SK-N-SH (cell line): ENCODE measurements at regions not wholly inside any gene's neighbourhood (a gene's known extent, or its start where the extent isn't known, plus 50 kb on each side); places are given as distances from the start of the nearest gene placed in this dataset.
"Not testable (repeated sequence)": the region's sequence is repeated elsewhere in the genome, so short reads cannot be mapped to it uniquely, and the experiment has no call there.

Experiments used
- CTCF ChIA-PET: fragments of 300-600, 350-600 bp; formaldehyde crosslinking; extraction: SDS; loops from one replicate; lab custom pipeline; 2021; lab: Yijun Ruan, JAX
- POLR2A ChIA-PET: fragments of 350-600 bp; sonication (Branson Sonifier 250); formaldehyde crosslinking; extraction: SDS; loops from one replicate; lab custom pipeline; 2020; ENCODE audit warnings: antibody characterized with exemption, inconsistent platforms; lab: Yijun Ruan, JAX
- DNase-seq: peaks from one replicate; pipeline ENCODE4 v3.0.0; 2012
- H2AFZ ChIP-seq: fragments of 200-600 bp; sonication (generic); 2 replicates; pipeline ENCODE4 v1.8.1; 2016; ENCODE audit warnings: antibody characterized with exemption, mild to moderate bottlenecking, low read depth
- H3F3A ChIP-seq: fragments of 200-600 bp; sonication (generic); replicated peaks from 2 replicates; pipeline ENCODE3; 2016; ENCODE audit warnings: antibody characterized with exemption, mild to moderate bottlenecking; ENCODE audit not compliant: insufficient read depth
- H3K27ac ChIP-seq, 2 experiments: fragments of 200-500 bp in 1 of 2; fragments of 200-600 bp in 1 of 2; sonication (Bioruptor generic) in 1 of 2; sonication (generic), shearing (Covaris generic) in 1 of 2; 2 replicates each; pipeline versions ENCODE4 v1.5.1 to v1.6.1; 2014 to 2016; ENCODE audit warnings: low read depth in 2 of 2, inconsistent platforms in 1 of 2, low read length in 1 of 2, mild to moderate bottlenecking in 1 of 2, mixed read lengths in 1 of 2
- H3K27me3 ChIP-seq: fragments of 200-600 bp; sonication (generic), shearing (Covaris generic); 2 replicates; pipeline ENCODE4 v1.6.1; 2016; ENCODE audit warnings: mixed run types; ENCODE audit not compliant: insufficient read depth
- H3K36me3 ChIP-seq, 2 experiments: fragments of 200-500 bp in 1 of 2; fragments of 200-600 bp in 1 of 2; sonication (Bioruptor generic) in 1 of 2; sonication (generic) in 1 of 2; replicated peaks in 1 of 2; 2 replicates each; pipeline versions ENCODE3 to v1.5.1; 2014 to 2016; ENCODE audit warnings: low read length in 1 of 2, mild to moderate bottlenecking in 1 of 2; ENCODE audit not compliant: insufficient read depth in 2 of 2, control insufficient read depth in 1 of 2
- H3K4me1 ChIP-seq, 2 experiments: fragments of 200-500 bp in 1 of 2; fragments of 200-600 bp in 1 of 2; sonication (Bioruptor generic) in 1 of 2; sonication (generic), shearing (Covaris generic) in 1 of 2; 2 replicates each; pipeline versions ENCODE4 v1.5.1 to v1.6.1; 2014 to 2016; ENCODE audit warnings: low read depth in 1 of 2, low read length in 1 of 2, mixed run types in 1 of 2; ENCODE audit not compliant: insufficient read depth in 2 of 2, control insufficient read depth in 1 of 2
- H3K4me2 ChIP-seq: fragments of 200-600 bp; sonication (generic), shearing (Covaris generic); 2 replicates; pipeline ENCODE4 v1.6.1; 2017; ENCODE audit warnings: mixed run types
- H3K4me3 ChIP-seq, 2 experiments: fragments of 200-500 bp in 1 of 2; fragments of 200-600 bp in 1 of 2; sonication (Bioruptor generic) in 1 of 2; sonication (generic), shearing (Covaris generic) in 1 of 2; 2 replicates each; pipeline versions ENCODE4 v1.5.1 to v1.8.1; 2014 to 2016; ENCODE audit warnings: low read depth in 2 of 2, inconsistent platforms in 1 of 2, low read length in 1 of 2, mild to moderate bottlenecking in 1 of 2, mixed read lengths in 1 of 2, moderate library complexity in 1 of 2
- H3K79me2 ChIP-seq: fragments of 200-600 bp; sonication (generic); 2 replicates; pipeline ENCODE4 v1.8.1; 2017; ENCODE audit warnings: mild to moderate bottlenecking; ENCODE audit not compliant: insufficient read depth
- H3K9ac ChIP-seq: fragments of 200-600 bp; sonication (generic); 2 replicates; pipeline ENCODE4 v1.6.1; 2017; ENCODE audit warnings: mixed run types
- H3K9me2 ChIP-seq: fragments of 200-600 bp; sonication (generic); 2 replicates; pipeline ENCODE4 v1.6.1; 2017; ENCODE audit warnings: mixed run types
- H3K9me3 ChIP-seq: fragments of 200-600 bp; sonication (generic); 2 replicates; pipeline ENCODE4 v1.6.1; 2017; ENCODE audit warnings: mixed run types, mild to moderate bottlenecking, moderate library complexity
- H4K20me1 ChIP-seq: fragments of 200-600 bp; sonication (generic); 2 replicates; pipeline ENCODE4 v1.6.1; 2017; ENCODE audit warnings: mild to moderate bottlenecking, mixed run types; ENCODE audit not compliant: insufficient read depth
- CHD2 ChIP-seq: fragments of 150-350 bp; IDR thresholded peaks from 2 replicates; pipeline ENCODE4 v1.6.1; 2018; ENCODE audit warnings: low read length; ENCODE audit not compliant: partially characterized antibody
- FOXM1 ChIP-seq: IDR thresholded peaks from 2 replicates; pipeline ENCODE4 v1.4.0; 2012; ENCODE audit warnings: low read depth, mild to moderate bottlenecking
- GABPA ChIP-seq: IDR thresholded peaks from 2 replicates; pipeline ENCODE4 v1.4.0; 2012; ENCODE audit warnings: low read depth, mild to moderate bottlenecking
- POLR2AphosphoS5 ChIP-seq: IDR thresholded peaks from 2 replicates; pipeline ENCODE4 v1.6.1; 2012; ENCODE audit warnings: low read depth, low read length
- RAD21 ChIP-seq: IDR thresholded peaks from 2 replicates; pipeline ENCODE4 v1.6.1; 2012; ENCODE audit warnings: mild to moderate bottlenecking, low read length
- RCOR1 ChIP-seq: fragments of 150-350 bp; IDR thresholded peaks from 2 replicates; pipeline ENCODE4 v1.6.1; 2017; ENCODE audit warnings: antibody characterized with exemption, low read length
- TAF1 ChIP-seq: IDR thresholded peaks from 2 replicates; pipeline ENCODE4 v1.6.1; 2012; ENCODE audit warnings: low read depth, mild to moderate bottlenecking, low read length, moderate library complexity, borderline replicate concordance
- WGBS: methylation state at CpG from one replicate; pipeline ENCODE4 v1.1.6; 2017; ENCODE audit warnings: low lambda C conversion rate; 5-methylcytosine and 5-hydroxymethylcytosine counted together
- TF ChIP-seq, protein P1 (sequence below): IDR thresholded peaks from 2 replicates; pipeline ENCODE4 v1.4.0; 2012; ENCODE audit warnings: low read depth, borderline replicate concordance
- TF ChIP-seq, protein P2 (sequence below): IDR thresholded peaks from 2 replicates; pipeline ENCODE4; 2012

DNA sequence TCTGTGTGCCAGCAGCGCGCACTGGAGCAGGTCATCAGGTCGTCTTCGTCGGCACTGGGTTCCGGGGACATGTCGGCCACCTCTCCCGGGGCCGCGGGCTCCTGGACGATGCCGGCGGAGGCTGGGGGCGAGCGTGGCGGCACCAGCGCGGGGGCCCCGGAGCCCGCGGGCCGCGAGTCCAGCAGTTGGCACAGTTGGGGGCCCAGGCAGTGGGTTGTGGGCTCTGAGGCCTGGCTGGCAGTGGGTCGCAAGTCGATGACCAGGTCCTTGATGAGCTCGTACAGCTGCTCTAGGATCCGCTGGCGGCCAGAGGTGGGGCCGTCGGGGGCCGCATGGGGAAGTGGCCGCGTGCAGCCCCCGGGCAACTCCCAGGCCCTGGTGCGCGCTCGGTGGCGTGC lies 300.5 kb downstream of the CCDC74A start:
- H3K4me2 ChIP-seq: no peak overlapping the region
- no peak overlapping the region for H3K4me3 ChIP-seq
- H3K9ac ChIP-seq: no peak overlapping the region
- 98% methylated on average over 10 of the region's 38 CpGs for WGBS
- H4K20me1 ChIP-seq: no peaks in the 10 kb centered on the region
- H2AFZ ChIP-seq: no peak overlapping the region
- POLR2A ChIA-PET: no interaction called here
- no peaks in the 10 kb centered on the region for H3K9me2 ChIP-seq
- no peaks in the 10 kb centered on the region for H3K79me2 ChIP-seq
- DNase-seq: no peak
- H3K27me3 ChIP-seq: no peaks in the 10 kb centered on the region
- TF ChIP-seq, protein P1, sequence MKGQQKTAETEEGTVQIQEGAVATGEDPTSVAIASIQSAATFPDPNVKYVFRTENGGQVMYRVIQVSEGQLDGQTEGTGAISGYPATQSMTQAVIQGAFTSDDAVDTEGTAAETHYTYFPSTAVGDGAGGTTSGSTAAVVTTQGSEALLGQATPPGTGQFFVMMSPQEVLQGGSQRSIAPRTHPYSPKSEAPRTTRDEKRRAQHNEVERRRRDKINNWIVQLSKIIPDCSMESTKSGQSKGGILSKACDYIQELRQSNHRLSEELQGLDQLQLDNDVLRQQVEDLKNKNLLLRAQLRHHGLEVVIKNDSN: no peak
- TF ChIP-seq TAF1: no peak
- TF ChIP-seq GABPA: no peak
- no peak for TF ChIP-seq FOXM1
- TF ChIP-seq RAD21: no peak
- TF ChIP-seq, protein P2, sequence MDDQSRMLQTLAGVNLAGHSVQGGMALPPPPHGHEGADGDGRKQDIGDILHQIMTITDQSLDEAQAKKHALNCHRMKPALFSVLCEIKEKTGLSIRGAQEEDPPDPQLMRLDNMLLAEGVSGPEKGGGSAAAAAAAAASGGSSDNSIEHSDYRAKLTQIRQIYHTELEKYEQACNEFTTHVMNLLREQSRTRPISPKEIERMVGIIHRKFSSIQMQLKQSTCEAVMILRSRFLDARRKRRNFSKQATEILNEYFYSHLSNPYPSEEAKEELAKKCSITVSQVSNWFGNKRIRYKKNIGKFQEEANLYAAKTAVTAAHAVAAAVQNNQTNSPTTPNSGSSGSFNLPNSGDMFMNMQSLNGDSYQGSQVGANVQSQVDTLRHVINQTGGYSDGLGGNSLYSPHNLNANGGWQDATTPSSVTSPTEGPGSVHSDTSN: no peak
- no peak for TF ChIP-seq RCOR1
- TF ChIP-seq POLR2AphosphoS5: no peak
- TF ChIP-seq CHD2: no peak
- TF ChIP-seq, all 33 proteins: peak for 0
- H3K9me3 ChIP-seq: no peaks in the 10 kb centered on the region
- CTCF ChIA-PET: no interaction called here
- H3K36me3 ChIP-seq: no peaks in the 10 kb centered on the region
- H3F3A ChIP-seq: no peaks in the 10 kb centered on the region
- no peak overlapping the region for H3K27ac ChIP-seq
- H3K4me1 ChIP-seq: no peaks in the 10 kb centered on the region

DNA sequence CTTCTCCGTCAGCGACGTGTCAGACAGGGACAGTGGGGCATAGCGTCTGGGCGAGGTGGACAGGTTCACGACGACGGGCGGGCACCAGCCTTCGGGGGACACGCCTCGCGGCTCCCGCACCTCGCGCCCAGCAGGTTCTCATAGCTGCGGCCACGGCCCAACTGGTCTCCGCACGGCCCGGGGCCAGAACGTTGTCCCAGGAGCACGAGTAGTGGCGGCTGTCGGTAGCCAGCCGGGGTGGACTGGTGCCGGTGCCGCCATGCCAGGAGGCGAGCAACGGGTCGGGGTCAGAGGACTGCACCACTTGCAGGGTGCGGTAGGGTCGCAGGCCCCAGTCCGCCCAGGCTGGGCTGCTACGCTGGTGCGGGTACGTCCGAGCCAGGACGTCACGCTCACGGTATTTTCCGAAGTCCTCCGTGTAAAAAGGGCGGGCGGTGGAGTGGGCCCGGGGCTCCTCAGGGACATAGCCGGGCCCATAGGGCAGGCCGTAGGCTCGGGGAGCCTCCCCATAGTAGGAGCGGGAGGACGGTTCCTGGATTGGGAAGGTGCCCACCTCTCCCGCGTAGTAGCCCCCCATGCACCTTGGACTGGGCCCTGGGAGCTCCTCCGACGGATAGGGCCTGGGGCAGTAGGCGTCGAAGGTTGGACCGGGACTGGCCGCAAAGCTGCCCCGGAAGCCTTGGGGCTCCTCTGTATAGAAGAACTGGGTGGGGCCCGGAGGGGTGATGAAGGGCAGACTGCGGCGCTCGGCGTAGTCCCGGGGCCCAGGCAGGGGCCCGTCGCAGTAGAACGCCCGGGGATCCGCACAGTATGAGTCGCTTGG lies 301.2 kb downstream of the CCDC74A start:
- H3F3A ChIP-seq, H3K9ac ChIP-seq, H3K79me2 ChIP-seq, H3K4me2 ChIP-seq, H3K9me2 ChIP-seq, H2AFZ ChIP-seq, H3K9me3 ChIP-seq, H3K4me1 ChIP-seq, CTCF ChIA-PET, DNase-seq, H3K4me3 ChIP-seq, H3K27ac ChIP-seq, H3K27me3 ChIP-seq, H3K36me3 ChIP-seq, POLR2A ChIA-PET, H4K20me1 ChIP-seq: not testable (repeated sequence)
- WGBS: 87% methylated on average over 43 of the region's 72 CpGs

DNA sequence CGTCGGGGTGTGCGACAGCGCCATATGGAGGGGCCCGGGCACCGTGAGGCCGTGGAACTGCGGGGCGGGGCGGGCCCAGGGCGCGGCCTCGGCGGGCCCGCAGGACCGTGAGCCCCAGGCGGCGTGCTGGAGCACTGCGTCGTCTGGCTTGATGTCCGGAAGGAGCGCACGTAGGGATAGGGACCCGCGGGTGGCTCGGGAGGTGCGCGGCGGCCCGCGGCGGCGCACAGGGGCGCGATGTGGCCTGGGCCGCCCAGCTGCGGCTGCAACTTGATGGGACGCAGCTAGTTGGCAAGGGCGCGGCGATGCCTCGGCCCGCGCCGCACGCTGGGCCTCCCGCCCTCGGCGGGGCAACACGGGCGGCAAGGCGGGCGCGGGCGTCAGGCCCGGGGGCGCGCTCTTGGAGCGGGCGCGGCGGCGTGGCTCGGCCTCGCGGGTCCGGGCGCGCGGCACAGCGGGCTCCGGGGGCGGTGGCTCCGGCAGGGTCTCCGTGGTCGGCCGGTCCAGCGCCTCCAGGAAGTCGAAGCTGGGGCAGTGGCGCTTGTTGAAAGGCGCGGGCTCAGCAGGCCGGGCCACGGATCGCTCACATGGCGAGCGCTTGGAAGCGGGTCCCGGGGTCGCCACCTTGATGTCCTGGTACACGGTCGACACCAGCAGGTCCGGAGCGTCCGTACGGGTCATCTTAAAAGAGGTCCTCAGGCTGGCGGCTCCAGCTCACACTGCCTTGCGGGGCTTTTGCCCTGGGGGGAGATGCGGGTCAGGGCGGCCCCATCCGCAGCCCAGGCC lies 302.0 kb downstream of the CCDC74A start:
- H3K9me3 ChIP-seq, H3K4me2 ChIP-seq, H3K9me2 ChIP-seq, H3F3A ChIP-seq, H4K20me1 ChIP-seq, H3K9ac ChIP-seq, H3K4me1 ChIP-seq, H2AFZ ChIP-seq, CTCF ChIA-PET, H3K36me3 ChIP-seq, H3K79me2 ChIP-seq, H3K27me3 ChIP-seq, POLR2A ChIA-PET, H3K27ac ChIP-seq, H3K4me3 ChIP-seq, DNase-seq: not testable (repeated sequence)
- WGBS: 74% methylated on average over 29 of the region's 101 CpGs

DNA sequence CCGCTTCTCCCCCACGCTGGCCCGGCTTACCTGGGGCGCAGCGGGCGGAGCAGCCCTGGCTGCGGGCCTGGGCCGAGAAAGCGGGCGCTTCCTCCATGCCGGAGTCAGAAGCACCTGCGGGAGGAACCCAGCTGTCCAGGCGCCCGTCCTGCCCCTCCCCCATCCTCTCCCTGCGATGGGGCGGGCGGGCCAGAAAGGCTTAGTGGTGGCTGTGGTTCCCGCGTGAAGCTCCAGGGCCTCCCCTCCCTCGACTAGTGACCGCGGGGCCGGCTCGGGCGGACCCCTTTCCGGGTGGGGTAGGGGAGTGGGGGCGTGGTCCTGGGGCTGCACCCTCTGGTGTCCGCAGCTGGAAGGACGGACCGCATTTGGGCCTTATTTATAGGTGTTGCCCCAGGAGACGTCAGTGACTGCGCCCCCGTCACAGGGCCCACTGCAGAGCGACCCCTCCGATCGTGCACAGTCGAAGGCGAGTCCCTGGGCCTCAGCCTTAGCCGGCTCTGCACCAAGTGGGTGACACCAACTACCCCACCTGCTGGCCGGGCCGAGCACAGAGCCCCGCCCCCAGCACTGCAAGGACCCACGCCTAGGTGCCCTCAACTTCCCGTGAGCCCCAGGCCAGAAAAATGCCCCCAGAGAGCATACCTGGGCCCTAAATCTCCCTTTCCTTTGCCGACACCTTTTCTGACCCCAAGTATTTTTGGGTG lies 302.7 kb downstream of the CCDC74A start:
- WGBS: no CpG with 5 or more reads among the region's 45 CpGs
- H3K36me3 ChIP-seq, CTCF ChIA-PET, DNase-seq, H3K4me3 ChIP-seq, H3K4me2 ChIP-seq, H3K9me2 ChIP-seq, H2AFZ ChIP-seq, H3K9me3 ChIP-seq, POLR2A ChIA-PET, H3K4me1 ChIP-seq, H3K27ac ChIP-seq, H3K9ac ChIP-seq, H3F3A ChIP-seq, H3K27me3 ChIP-seq, H4K20me1 ChIP-seq, H3K79me2 ChIP-seq: not testable (repeated sequence)
